Lung (tissue), 11 donors: ENCODE measurements at regions not wholly inside any gene's neighbourhood (a gene's known extent, or its start where the extent isn't known, plus 50 kb on each side); places are given as distances from the start of the nearest gene placed in this dataset.

ENCODE experiments used
- ATAC-seq: fragments of 200-7000 bp; cut with Tn5 transposase; one replicate; pipeline ENCODE4 v1.9.1; 2020; ENCODE audit warnings: moderate number of reproducible peaks; ENCODE audit not compliant: insufficient read depth, low FRiP score
- DNase-seq, 3 donors: peaks; one replicate each; pipeline ENCODE4 v3.0.0-alpha.2; 2013 to 2017
- H3K27ac ChIP-seq, 2 donors: one replicate each; pipeline ENCODE4 v1.5.1; 2013; ENCODE audit warnings: mild to moderate bottlenecking in 2 of 2, moderate library complexity in 2 of 2, control low read depth in 1 of 2, inconsistent platforms in 1 of 2, low read depth in 1 of 2, low read length in 1 of 2
- H3K27me3 ChIP-seq, 3 donors: one replicate each; pipeline ENCODE4 v1.5.1; 2013; ENCODE audit warnings: low read length in 2 of 3; ENCODE audit not compliant: control insufficient read depth in 3 of 3, insufficient read depth in 3 of 3
- H3K36me3 ChIP-seq, 4 donors: one replicate each; pipeline ENCODE4 v1.5.1; 2013; ENCODE audit warnings: low read length in 4 of 4, mild to moderate bottlenecking in 1 of 4, moderate library complexity in 1 of 4; ENCODE audit not compliant: control insufficient read depth in 4 of 4, insufficient read depth in 4 of 4
- H3K4me1 ChIP-seq, 5 donors: one replicate each; pipeline ENCODE4 v1.5.1; 2013; ENCODE audit warnings: low read length in 5 of 5, mild to moderate bottlenecking in 2 of 5, moderate library complexity in 1 of 5; ENCODE audit not compliant: control insufficient read depth in 5 of 5, insufficient read depth in 5 of 5
- H3K4me3 ChIP-seq: one replicate; pipeline ENCODE4 v1.5.1; 2013; ENCODE audit warnings: mild to moderate bottlenecking, control low read depth, moderate library complexity
- H3K9ac ChIP-seq, 2 donors: one replicate each; pipeline ENCODE4 v1.5.1; 2013; ENCODE audit warnings: low read length in 2 of 2, control low read depth in 1 of 2; ENCODE audit not compliant: insufficient read depth in 1 of 2
- H3K9me3 ChIP-seq, 4 donors: one replicate each; pipeline ENCODE4 v1.5.1; 2013; ENCODE audit warnings: low read length in 3 of 4, mild to moderate bottlenecking in 1 of 4, moderate library complexity in 1 of 4; ENCODE audit not compliant: control insufficient read depth in 4 of 4, insufficient read depth in 3 of 4
- WGBS, 2 donors: extraction: QIAGEN DNeasy Blood & Tissue Kit; methylation state at CpG; one replicate each; pipeline ENCODE4 v1.1.7; 2013; 5-methylcytosine and 5-hydroxymethylcytosine counted together
- TF ChIP-seq, protein P1 (sequence below): IDR thresholded peaks from 2 replicates; pipeline ENCODE4 v1.5.1; 2012; ENCODE audit warnings: mild to moderate bottlenecking; ENCODE audit errors: control extremely low read depth, extremely low read depth
- donor health status: control.
- donor health status: control.
- donor health status: Bipolar disorder and iron deficiency.
- donor health status: healthy.
- donor health status: DM: yes; HTN: yes; CAD: no.

DNA sequence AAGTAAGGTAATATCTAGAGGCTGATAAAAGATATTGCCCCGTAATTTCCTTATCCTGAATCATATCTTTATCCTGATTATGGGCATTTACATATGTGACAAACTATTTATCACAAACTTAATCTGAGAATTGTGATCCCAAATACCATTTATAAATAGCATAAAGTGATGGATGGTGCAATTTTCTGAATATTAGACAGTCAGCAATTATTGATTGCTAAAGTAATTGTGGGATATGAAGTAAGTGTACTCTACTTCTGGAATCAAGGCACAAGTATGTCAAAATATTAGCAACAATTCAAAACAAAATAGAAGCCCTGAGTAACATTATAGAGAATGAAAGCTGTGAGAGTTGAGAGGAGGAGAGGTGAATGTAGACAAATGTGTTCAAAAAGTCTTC is 361.9 kb upstream of the CDH6 start:
- TF ChIP-seq, protein P1, sequence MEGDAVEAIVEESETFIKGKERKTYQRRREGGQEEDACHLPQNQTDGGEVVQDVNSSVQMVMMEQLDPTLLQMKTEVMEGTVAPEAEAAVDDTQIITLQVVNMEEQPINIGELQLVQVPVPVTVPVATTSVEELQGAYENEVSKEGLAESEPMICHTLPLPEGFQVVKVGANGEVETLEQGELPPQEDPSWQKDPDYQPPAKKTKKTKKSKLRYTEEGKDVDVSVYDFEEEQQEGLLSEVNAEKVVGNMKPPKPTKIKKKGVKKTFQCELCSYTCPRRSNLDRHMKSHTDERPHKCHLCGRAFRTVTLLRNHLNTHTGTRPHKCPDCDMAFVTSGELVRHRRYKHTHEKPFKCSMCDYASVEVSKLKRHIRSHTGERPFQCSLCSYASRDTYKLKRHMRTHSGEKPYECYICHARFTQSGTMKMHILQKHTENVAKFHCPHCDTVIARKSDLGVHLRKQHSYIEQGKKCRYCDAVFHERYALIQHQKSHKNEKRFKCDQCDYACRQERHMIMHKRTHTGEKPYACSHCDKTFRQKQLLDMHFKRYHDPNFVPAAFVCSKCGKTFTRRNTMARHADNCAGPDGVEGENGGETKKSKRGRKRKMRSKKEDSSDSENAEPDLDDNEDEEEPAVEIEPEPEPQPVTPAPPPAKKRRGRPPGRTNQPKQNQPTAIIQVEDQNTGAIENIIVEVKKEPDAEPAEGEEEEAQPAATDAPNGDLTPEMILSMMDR, result no peak
- WGBS, 2 donors, result 65 to 85% methylated on average over 1 of the region's 1 CpG
- no peaks in the 10 kb centered on the region for H3K27me3 ChIP-seq
- H3K4me1 ChIP-seq, result peaks cover 0 to 8% (median 0%) of the 10 kb centered on the region in 5 donors
- no peaks in the 10 kb centered on the region for H3K9me3 ChIP-seq
- DNase-seq (no peak), ATAC-seq (no peak)
- H3K27ac ChIP-seq, result no peak overlapping the region
- no peak overlapping the region for H3K9ac ChIP-seq
- H3K36me3 ChIP-seq, result no peaks in the 10 kb centered on the region
- H3K4me3 ChIP-seq, result no peak overlapping the region

DNA sequence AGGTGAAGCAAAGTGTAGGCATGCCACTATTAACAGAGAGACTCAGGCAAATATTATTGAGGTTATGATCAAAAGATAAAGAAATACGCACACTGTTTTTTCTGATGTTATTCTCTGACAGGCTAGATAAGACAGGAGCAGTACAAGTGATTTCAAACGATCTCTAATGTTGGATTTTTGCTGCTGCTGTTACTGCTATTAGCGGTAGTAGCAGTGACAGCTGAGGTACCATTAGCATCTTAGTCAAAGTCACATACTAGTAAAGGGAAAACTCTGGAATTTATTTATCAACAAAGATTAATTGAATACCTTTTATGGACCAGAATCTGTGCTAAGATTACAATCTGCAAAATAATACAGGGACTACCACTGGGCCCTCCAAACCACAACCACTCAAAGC is 362.4 kb upstream of the CDH6 start:
- Histone ChIP-seq H3K27me3 (no peaks in the 10 kb centered on the region), H3K27ac (no peak overlapping the region), H3K9ac (no peak overlapping the region), H3K4me1 (peaks cover 0 to 8% (median 0%) of the 10 kb centered on the region in 5 donors), H3K36me3 (no peaks in the 10 kb centered on the region), H3K4me3 (no peak overlapping the region), H3K9me3 (no peaks in the 10 kb centered on the region)
- WGBS, 2 donors, result 67 to 70% methylated on average over 3 of the region's 3 CpGs
- DNase-seq (no peak), ATAC-seq (no peak)
- TF ChIP-seq, protein P1, result no peak

DNA sequence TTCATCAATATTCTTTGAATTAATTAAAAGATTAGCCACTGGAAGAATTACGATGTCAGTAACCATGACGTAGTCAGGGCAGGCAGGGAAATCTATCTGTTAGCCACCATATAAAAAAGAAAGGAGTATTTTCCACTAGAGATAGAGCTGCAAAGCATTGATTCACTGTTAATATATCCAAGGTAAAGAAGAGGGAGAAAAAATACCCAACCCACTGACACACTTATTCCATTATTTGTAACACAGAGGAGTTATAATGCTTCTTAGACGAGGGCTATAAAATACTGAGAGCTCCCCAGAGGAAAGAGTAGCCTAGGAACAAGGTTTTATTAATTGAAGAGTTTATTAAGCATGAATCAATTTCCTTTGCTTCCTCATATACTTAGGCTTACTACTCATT is 382.2 kb upstream of the CDH6 start:
- Histone ChIP-seq H3K4me3 (no peak overlapping the region), H3K9ac (no peak overlapping the region), H3K36me3 (no peaks in the 10 kb centered on the region), H3K27me3 (no peaks in the 10 kb centered on the region), H3K9me3 (no peaks in the 10 kb centered on the region), H3K27ac (no peak overlapping the region), H3K4me1 (no peaks in the 10 kb centered on the region)
- ATAC-seq (no peak), DNase-seq (no peak)
- TF ChIP-seq, protein P1, result no peak
- 86 to 92% methylated on average over 3 of the region's 3 CpGs for WGBS, 2 donors

DNA sequence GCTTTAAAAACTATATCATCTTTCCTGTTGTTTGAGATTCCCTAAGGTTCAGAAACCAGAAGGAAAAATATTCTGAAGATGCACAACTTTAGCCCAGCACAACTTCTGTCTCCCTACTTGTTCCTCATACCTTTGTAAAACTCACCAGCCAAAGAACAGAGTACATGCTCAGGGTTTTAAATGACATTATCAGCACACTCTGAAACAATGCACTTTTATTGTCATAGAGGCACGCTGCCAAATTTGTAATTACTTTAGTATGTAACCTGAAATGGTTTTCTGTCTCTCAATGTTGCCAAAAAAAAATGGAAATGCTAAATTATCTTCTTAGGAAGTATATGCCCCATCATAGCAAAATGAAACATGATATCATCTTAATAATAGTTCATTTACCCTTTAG is 383.6 kb upstream of the CDH6 start:
- Histone ChIP-seq H3K9me3 (no peaks in the 10 kb centered on the region), H3K27me3 (no peaks in the 10 kb centered on the region), H3K36me3 (no peaks in the 10 kb centered on the region), H3K27ac (no peak overlapping the region), H3K9ac (no peak overlapping the region), H3K4me1 (no peaks in the 10 kb centered on the region), H3K4me3 (no peak overlapping the region)
- ATAC-seq, result no peak
- no peak for DNase-seq
- TF ChIP-seq, protein P1, result no peak
- 68 to 87% methylated on average over 1 of the region's 1 CpG for WGBS, 2 donors
